Uterus (tissue), 3 donors: ENCODE measurements at regions not wholly inside any gene's neighbourhood (a gene's known extent, or its start where the extent isn't known, plus 50 kb on each side); places are given as distances from the start of the nearest gene placed in this dataset.
A peak's percentile ranks its signal among the peaks of the same experiment; 100 is the strongest.

Experiments
- DNase-seq, 2 donors: peaks; one replicate each; pipeline ENCODE4 v3.0.0-alpha.2; 2019 to 2020
- H3K27ac ChIP-seq, 2 donors: fragments of 200-600 bp; sonication (generic); 1 replicate in 1 of 2; 2 replicates in 1 of 2; pipeline ENCODE4 v1.5.1; 2016 to 2018
- H3K27me3 ChIP-seq, 2 donors: fragments of 200-600 bp; sonication (generic); one replicate each; pipeline ENCODE4 v1.5.1; 2018 to 2019; ENCODE audit warnings: control low read depth in 1 of 2
- H3K36me3 ChIP-seq, 2 donors: fragments of 200-600 bp; sonication (generic); one replicate each; pipeline ENCODE4 v1.5.1; 2019; ENCODE audit warnings: control low read depth in 1 of 2
- H3K4me1 ChIP-seq, 2 donors: fragments of 200-600 bp; sonication (generic); one replicate each; pipeline ENCODE4 v1.5.1; 2018 to 2019; ENCODE audit warnings: control low read depth in 1 of 2
- H3K4me3 ChIP-seq, 2 donors: fragments of 200-600 bp; sonication (generic); 1 replicate in 1 of 2; 2 replicates in 1 of 2; pipeline ENCODE4 v1.5.1; 2018 to 2019; ENCODE audit warnings: mild to moderate bottlenecking in 1 of 2
- H3K9me3 ChIP-seq, 2 donors: fragments of 200-600 bp; sonication (generic); one replicate each; pipeline ENCODE4 v1.5.1; 2019; ENCODE audit warnings: control low read depth in 1 of 2
- POLR2A ChIP-seq, 2 donors: fragments of 450-650 bp; IDR thresholded peaks; one replicate each; pipeline ENCODE4 v1.6.1; 2016; ENCODE audit warnings: antibody characterized with exemption in 2 of 2, mild to moderate bottlenecking in 1 of 2, moderate library complexity in 1 of 2
- intact Hi-C: fragments of 100-400 bp; cut with DNase I; formaldehyde crosslinking; loops from one replicate; pipeline ENCODE4 v1.15.1; 2023; ENCODE audit warnings: low total_unique reads
- TF ChIP-seq, protein P1 (sequence below), 4 experiments: fragments of 200-600 bp in 2 of 4; fragments of 450-650 bp in 2 of 4; sonication (generic) in 2 of 4; IDR thresholded peaks; one replicate each; pipeline ENCODE4 v1.5.1; 2016 to 2019; ENCODE audit warnings: antibody characterized with exemption in 4 of 4, mild to moderate bottlenecking in 2 of 4, moderate library complexity in 1 of 4
- donor health status: DM: yes; HTN: yes; CAD: no.

GRCh38 chr2:161036926-161037325 lies 123.3 kb upstream of the TANK start:
- Histone ChIP-seq H3K9me3 (no peaks in the 10 kb centered on the region), H3K36me3 (no peaks in the 10 kb centered on the region), H3K4me3 (no peak overlapping the region), H3K27me3 (no peaks in the 10 kb centered on the region), H3K4me1 (no peaks in the 10 kb centered on the region), H3K27ac (no peak overlapping the region)
- DNase-seq: no peak
- intact Hi-C loops: no loop called here
- TF ChIP-seq, protein P1, sequence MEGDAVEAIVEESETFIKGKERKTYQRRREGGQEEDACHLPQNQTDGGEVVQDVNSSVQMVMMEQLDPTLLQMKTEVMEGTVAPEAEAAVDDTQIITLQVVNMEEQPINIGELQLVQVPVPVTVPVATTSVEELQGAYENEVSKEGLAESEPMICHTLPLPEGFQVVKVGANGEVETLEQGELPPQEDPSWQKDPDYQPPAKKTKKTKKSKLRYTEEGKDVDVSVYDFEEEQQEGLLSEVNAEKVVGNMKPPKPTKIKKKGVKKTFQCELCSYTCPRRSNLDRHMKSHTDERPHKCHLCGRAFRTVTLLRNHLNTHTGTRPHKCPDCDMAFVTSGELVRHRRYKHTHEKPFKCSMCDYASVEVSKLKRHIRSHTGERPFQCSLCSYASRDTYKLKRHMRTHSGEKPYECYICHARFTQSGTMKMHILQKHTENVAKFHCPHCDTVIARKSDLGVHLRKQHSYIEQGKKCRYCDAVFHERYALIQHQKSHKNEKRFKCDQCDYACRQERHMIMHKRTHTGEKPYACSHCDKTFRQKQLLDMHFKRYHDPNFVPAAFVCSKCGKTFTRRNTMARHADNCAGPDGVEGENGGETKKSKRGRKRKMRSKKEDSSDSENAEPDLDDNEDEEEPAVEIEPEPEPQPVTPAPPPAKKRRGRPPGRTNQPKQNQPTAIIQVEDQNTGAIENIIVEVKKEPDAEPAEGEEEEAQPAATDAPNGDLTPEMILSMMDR (IDR thresholded peaks at IDR 0.05): no peak
- TF ChIP-seq POLR2A (IDR thresholded peaks at IDR 0.05): no peak

DNA sequence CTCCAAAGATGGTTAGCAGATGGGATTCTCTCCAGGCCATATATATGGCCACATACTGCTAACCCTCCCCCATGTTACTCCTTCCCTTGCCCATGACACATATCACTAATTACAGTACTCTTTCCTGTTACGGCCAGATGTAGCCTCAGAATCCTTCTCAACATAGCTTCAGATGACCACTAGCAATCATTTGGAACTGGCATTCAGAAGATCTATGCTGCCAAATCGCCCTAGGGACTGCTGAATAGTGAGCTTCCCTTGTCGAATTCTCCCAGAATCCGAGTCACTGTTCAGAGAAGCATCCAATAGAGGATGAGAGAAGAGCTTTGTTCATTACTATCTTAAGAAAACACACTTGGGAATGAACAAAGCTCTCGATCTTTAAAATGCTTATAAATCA lies 121.2 kb upstream of the TANK start:
- no peak for DNase-seq
- Histone ChIP-seq H3K4me3 (no peak overlapping the region), H3K4me1 (no peaks in the 10 kb centered on the region), H3K36me3 (no peaks in the 10 kb centered on the region), H3K27me3 (no peaks in the 10 kb centered on the region), H3K9me3 (no peaks in the 10 kb centered on the region), H3K27ac (no peak overlapping the region)
- TF ChIP-seq, protein P1 (IDR thresholded peaks at IDR 0.05): no peak
- TF ChIP-seq POLR2A (IDR thresholded peaks at IDR 0.05): no peak
- intact Hi-C loops: no loop called here

DNA sequence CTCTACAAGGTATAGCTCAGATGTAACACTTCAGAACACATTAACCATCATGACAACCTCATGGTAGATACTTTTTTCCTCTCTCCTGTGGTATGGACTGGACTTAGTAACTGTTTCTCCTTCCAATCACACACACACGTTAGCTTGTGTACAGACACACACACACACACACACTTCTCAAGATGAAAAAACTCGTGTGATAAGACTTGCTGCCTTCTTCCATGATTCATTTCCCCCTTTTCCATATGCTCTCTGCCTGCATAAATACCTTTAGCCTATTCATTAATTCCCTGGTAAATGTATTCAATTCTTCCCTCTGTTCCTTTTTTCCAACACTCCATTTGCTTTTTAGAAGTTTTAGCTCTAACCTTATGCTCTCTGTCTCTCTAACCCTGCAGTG lies 118.9 kb upstream of the TANK start:
- no peaks in the 10 kb centered on the region for H3K9me3 ChIP-seq
- H3K4me3 ChIP-seq: no peak overlapping the region
- DNase-seq: no peak
- no peaks in the 10 kb centered on the region for H3K27me3 ChIP-seq
- TF ChIP-seq, protein P1 (IDR thresholded peaks at IDR 0.05): no peak
- no peak for TF ChIP-seq POLR2A (IDR thresholded peaks at IDR 0.05)
- H3K27ac ChIP-seq: no peak overlapping the region
- H3K4me1 ChIP-seq: no peaks in the 10 kb centered on the region
- no peaks in the 10 kb centered on the region for H3K36me3 ChIP-seq
- intact Hi-C loops: no loop called here

DNA sequence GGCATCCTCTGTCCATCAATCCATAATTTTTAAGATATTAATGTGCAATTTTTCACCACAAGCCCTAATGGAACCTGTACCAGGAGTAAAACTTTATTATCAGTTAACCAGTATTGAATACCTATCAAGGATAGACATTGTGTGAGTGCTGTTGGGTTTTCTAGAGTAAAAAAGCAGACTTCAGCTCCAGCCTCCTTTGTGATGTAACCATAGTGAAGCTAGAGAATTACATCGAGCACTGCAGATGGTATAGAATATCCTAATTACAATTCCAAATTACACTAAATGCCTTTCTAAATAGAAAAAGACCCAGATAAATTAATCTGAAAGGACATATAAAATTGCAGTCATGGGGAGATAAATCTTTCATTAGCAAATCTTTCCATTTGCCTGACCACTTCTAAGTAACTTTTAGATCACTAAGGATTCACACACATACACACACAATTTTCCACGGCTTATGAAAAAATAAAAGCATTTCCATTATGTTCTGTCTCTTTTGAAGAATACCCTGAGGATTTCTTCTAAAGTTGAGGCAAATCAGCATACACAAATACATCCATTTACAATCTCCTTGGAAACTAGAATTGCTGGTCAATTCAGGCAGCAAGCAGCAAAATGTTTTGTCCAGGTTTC lies 117.1 kb upstream of the TANK start:
- no peak for DNase-seq
- TF ChIP-seq, protein P1 (IDR thresholded peaks at IDR 0.05): no peak
- TF ChIP-seq POLR2A (IDR thresholded peaks at IDR 0.05): no peak
- Histone ChIP-seq H3K27me3 (no peaks in the 10 kb centered on the region), H3K36me3 (no peaks in the 10 kb centered on the region), H3K9me3 (no peaks in the 10 kb centered on the region), H3K27ac (no peak overlapping the region), H3K4me3 (no peak overlapping the region), H3K4me1 (no peaks in the 10 kb centered on the region)
- intact Hi-C loops: no loop called here

- no peaks in the 10 kb centered on the region for H3K27me3 ChIP-seq
- TF ChIP-seq POLR2A (IDR thresholded peaks at IDR 0.05): no peak
- TF ChIP-seq, protein P1 (IDR thresholded peaks at IDR 0.05): no peak
- no peaks in the 10 kb centered on the region for H3K4me1 ChIP-seq
- no peak overlapping the region for H3K27ac ChIP-seq
- H3K9me3 ChIP-seq: no peaks in the 10 kb centered on the region
- no peaks in the 10 kb centered on the region for H3K36me3 ChIP-seq
- no peak overlapping the region for H3K4me3 ChIP-seq
- intact Hi-C loops: no loop called here
- DNase-seq: peak in 1 of 2 donors; percentile 18
Measured at GRCh38 chr2:161044095-161044865, 115.9 kb upstream of the TANK start.
